Mucosa of descending colon (tissue), 3 donors: ENCODE measurements at regions not wholly inside any gene's neighbourhood (a gene's known extent, or its start where the extent isn't known, plus 50 kb on each side); places are given as distances from the start of the nearest gene placed in this dataset.

ENCODE experiments used
- ATAC-seq: fragments of 200-7000 bp; cut with Tn5 transposase; one replicate; pipeline ENCODE4 v1.9.1; 2020; ENCODE audit warnings: mild to moderate bottlenecking, moderate library complexity
- DNase-seq, 3 donors: peaks; one replicate each; pipeline ENCODE4 v3.0.0-alpha.2; 2020
- H3K36me3 ChIP-seq: fragments of 200-600 bp; one replicate; pipeline ENCODE4 v1.8.0; 2021; ENCODE audit warnings: low read depth, mild to moderate bottlenecking
- H3K4me1 ChIP-seq: fragments of 200-600 bp; one replicate; pipeline ENCODE4 v1.8.0; 2021; ENCODE audit warnings: low read depth, mild to moderate bottlenecking
- H3K4me3 ChIP-seq: fragments of 200-600 bp; one replicate; pipeline ENCODE4 v1.8.0; 2021; ENCODE audit warnings: mild to moderate bottlenecking
- H3K9me3 ChIP-seq: fragments of 200-600 bp; one replicate; pipeline ENCODE4 v1.8.0; 2021; ENCODE audit warnings: mild to moderate bottlenecking
- intact Hi-C, 2 donors: fragments of 100-400 bp; cut with DNase I in 1 of 2; cut with micrococcal nuclease in 1 of 2; formaldehyde crosslinking; loops; one replicate each; pipeline versions ENCODE4 v1.11.0 to v1.11.1; 2022; cut with DNase I, micrococcal nuclease
- TF ChIP-seq, protein P1 (sequence below): fragments of 200-600 bp; IDR thresholded peaks from one replicate; pipeline ENCODE4 v1.8.0; 2022; ENCODE audit warnings: antibody characterized with exemption, mild to moderate bottlenecking
- donor health status: DM: no; HTN: no; CAD: no; lungs with moderate emphysema.
- donor health status: DM: no; HTN: no; CAD: no.
- donor health status: DM: no; HTN: yes; CAD: no.

DNA sequence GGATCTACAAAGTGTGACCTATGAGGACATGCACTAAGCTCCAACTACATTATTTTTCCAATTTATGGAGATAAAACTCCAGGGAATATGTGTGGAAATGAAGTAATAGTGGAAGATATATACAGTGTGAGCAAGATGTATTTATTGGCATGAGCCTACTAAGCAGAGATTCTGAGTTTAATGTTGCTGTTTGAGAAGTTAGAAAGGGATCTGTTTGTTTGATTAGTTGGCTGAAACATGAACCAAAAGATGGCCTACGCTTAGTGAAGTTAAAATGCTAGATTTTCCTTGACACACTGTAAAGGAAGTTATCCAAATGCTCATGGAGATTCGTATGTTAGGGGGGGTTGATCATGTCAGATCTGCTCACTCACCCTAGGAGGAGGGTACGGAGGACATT is 621.7 kb downstream of the TMEM182 start:
- H3K4me1 ChIP-seq, result no peaks in the 10 kb centered on the region
- ATAC-seq (no peak), DNase-seq (no peak)
- no peaks in the 10 kb centered on the region for H3K9me3 ChIP-seq
- H3K4me3 ChIP-seq, result no peak overlapping the region
- TF ChIP-seq, protein P1, sequence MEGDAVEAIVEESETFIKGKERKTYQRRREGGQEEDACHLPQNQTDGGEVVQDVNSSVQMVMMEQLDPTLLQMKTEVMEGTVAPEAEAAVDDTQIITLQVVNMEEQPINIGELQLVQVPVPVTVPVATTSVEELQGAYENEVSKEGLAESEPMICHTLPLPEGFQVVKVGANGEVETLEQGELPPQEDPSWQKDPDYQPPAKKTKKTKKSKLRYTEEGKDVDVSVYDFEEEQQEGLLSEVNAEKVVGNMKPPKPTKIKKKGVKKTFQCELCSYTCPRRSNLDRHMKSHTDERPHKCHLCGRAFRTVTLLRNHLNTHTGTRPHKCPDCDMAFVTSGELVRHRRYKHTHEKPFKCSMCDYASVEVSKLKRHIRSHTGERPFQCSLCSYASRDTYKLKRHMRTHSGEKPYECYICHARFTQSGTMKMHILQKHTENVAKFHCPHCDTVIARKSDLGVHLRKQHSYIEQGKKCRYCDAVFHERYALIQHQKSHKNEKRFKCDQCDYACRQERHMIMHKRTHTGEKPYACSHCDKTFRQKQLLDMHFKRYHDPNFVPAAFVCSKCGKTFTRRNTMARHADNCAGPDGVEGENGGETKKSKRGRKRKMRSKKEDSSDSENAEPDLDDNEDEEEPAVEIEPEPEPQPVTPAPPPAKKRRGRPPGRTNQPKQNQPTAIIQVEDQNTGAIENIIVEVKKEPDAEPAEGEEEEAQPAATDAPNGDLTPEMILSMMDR, result no peak
- no peaks in the 10 kb centered on the region for H3K36me3 ChIP-seq
- intact Hi-C loops, result no loop called here

DNA sequence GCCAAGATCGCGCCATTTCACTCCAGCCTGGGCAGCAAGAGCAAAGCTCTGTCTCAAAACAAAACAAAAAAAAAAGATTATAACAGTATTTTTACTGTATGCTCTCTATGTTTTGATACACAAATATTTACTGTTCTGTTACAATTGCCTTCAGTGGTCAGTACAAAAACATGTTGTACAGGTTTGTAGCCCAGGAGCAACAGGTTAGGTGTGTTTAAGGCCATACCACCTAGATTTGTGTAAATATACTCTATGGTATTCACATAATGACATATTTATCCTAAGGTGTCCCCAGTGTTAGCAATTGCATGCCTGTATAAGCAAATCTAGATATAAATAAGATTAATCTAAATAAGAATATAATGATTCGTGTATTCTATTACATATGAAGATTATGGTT is 625.0 kb downstream of the TMEM182 start:
- Histone ChIP-seq H3K4me1 (no peaks in the 10 kb centered on the region), H3K36me3 (no peaks in the 10 kb centered on the region), H3K4me3 (no peak overlapping the region), H3K9me3 (no peaks in the 10 kb centered on the region)
- intact Hi-C loops, result no loop called here
- TF ChIP-seq, protein P1, result no peak
- no peak for ATAC-seq
- DNase-seq, result no peak

DNA sequence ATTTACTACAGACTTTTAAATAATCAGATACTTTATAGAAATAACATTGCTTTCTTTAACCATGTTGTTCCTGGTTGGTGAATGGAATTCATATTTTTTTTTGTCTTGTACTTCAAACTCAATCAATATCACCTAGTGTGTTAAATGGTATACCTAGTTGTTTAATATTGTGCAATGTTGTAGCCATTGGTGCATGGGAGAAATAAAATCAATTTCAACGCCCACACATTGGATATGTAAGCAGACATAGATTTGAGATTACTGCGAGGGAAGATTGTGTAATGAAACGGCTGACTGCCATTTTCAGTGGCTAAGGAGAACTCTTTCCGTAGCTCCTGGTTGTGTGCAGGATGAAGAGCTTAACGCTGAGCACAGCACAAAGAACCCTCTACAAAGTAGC is 626.1 kb downstream of the TMEM182 start:
- no peak for DNase-seq
- H3K9me3 ChIP-seq, result no peaks in the 10 kb centered on the region

DNA sequence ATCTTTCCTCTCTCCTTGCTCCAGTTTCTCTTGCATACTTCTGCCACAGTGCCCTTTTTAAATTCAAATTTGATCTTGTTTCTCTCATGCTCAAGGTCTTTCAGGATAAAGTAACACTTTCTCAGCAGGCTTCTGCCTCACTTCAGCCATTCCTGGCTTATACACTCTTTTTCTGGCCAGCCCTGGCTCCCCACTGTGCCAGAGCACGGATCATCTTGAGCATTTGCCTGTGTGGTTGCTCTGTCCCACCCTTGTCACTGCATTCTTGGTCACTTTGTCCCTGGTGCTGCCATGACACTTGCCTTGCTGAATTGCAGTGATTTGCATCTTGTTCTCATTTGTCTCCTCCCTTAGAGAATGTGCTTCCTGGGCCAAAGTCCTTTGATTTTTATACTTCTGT is 634.3 kb downstream of the TMEM182 start:
- ATAC-seq (no peak), DNase-seq (no peak)
- Histone ChIP-seq H3K4me1 (no peaks in the 10 kb centered on the region), H3K4me3 (no peak overlapping the region), H3K36me3 (no peaks in the 10 kb centered on the region), H3K9me3 (no peaks in the 10 kb centered on the region)
- intact Hi-C loops, result no loop called here
- TF ChIP-seq, protein P1, result no peak

More for the DNA sequence above, 626.1 kb downstream of the TMEM182 start:
- no peaks in the 10 kb centered on the region for H3K36me3 ChIP-seq
- TF ChIP-seq, protein P1, result no peak
- intact Hi-C loops, result no loop called here
- no peak for ATAC-seq
- no peak overlapping the region for H3K4me3 ChIP-seq
- H3K4me1 ChIP-seq, result no peaks in the 10 kb centered on the region

DNA sequence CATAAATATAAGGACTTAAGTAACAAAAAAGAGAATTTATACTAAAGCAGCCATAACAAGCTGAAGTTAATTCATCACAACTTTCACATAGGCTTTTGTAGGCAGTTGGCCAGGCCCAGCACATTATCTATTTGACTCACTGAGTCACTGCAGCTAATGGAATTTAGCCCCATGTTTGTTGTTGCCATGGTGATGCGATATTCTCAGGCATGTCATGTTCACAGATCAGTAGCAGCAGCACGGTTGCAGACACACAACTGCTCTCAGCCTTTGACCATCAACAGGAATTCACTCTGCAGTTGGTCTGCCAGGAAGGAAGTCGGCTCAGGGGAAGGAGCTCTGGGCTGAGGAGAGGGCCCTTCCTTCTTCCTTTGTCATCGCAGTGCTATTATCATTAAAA is 639.8 kb downstream of the TMEM182 start:
- no peak for DNase-seq
- TF ChIP-seq, protein P1, result no peak
- no peaks in the 10 kb centered on the region for H3K4me1 ChIP-seq
- no peak for ATAC-seq
- no peaks in the 10 kb centered on the region for H3K9me3 ChIP-seq
- H3K36me3 ChIP-seq, result no peaks in the 10 kb centered on the region
- H3K4me3 ChIP-seq, result no peak overlapping the region
- intact Hi-C loops, result no loop called here

DNA sequence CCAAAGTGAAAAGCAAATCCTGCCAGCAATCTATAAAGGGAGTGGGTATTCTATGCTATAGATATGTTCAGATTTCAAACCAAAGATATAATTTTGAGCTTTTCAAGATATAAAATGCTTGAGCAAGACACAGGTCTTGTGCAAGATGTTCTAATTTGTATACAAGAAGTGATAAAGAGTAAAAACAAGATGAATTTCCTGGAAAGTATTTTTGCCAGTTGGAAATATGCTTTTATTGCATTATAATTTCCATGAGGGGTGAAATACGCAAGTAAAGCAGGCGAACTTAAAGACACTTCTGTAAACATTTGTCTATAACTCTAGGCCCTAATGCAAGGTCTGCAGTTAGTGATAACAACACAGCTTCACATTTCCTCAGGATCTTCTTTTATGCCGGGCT is 640.5 kb downstream of the TMEM182 start:
- ATAC-seq (no peak), DNase-seq (no peak)
- TF ChIP-seq, protein P1, result no peak
- Histone ChIP-seq H3K36me3 (no peaks in the 10 kb centered on the region), H3K9me3 (no peaks in the 10 kb centered on the region), H3K4me1 (no peaks in the 10 kb centered on the region), H3K4me3 (no peak overlapping the region)
- intact Hi-C loops, result no loop called here
